GM21360 (cell line): ENCODE measurements at regions not wholly inside any gene's neighbourhood (a gene's known extent, or its start where the extent isn't known, plus 50 kb on each side); places are given as distances from the start of the nearest gene placed in this dataset.

Experiments used
- ATAC-seq: cut with Tn5 transposase; IDR thresholded peaks from one replicate; pipeline ENCODE4 v1.9.1; 2021; ENCODE audit warnings: mild to moderate bottlenecking, moderate library complexity; ENCODE audit not compliant: unreplicated experiment

- ATAC-seq = no peak
Observed at GRCh38 chr17:33628500-33629346, 335.6 kb upstream of the ASIC2 start.

- no peak for ATAC-seq
Observed at GRCh38 chr17:33633446-33633845, 340.4 kb upstream of the ASIC2 start.

GRCh38 chr17:33637534-33637933 lies 344.4 kb upstream of the ASIC2 start:
- ATAC-seq = no peak

- ATAC-seq = no peak
Observed at GRCh38 chr17:33639103-33639880, 346.2 kb upstream of the ASIC2 start.

GRCh38 chr17:33640629-33641028 lies 347.5 kb upstream of the ASIC2 start:
- ATAC-seq = no peak

GRCh38 chr17:33642002-33642401 lies 348.9 kb upstream of the ASIC2 start:
- ATAC-seq = no peak

GRCh38 chr17:33647956-33648355 lies 354.9 kb upstream of the ASIC2 start:
- ATAC-seq = no peak

GRCh38 chr17:33650304-33650703 lies 357.2 kb upstream of the ASIC2 start:
- ATAC-seq = no peak

- ATAC-seq = no peak
Observed at GRCh38 chr17:33651686-33652085, 358.6 kb upstream of the ASIC2 start.

GRCh38 chr17:33652731-33653398 lies 359.8 kb upstream of the ASIC2 start:
- ATAC-seq = no peak

GRCh38 chr17:33653399-33653788 lies 360.3 kb upstream of the ASIC2 start:
- no peak for ATAC-seq

- ATAC-seq = no peak
Observed at GRCh38 chr17:33657181-33657580, 364.1 kb upstream of the ASIC2 start.

GRCh38 chr17:33661975-33662374 lies 368.9 kb upstream of the ASIC2 start:
- no peak for ATAC-seq

- ATAC-seq = no peak
Observed at GRCh38 chr17:33664116-33664840, 371.2 kb upstream of the ASIC2 start.

- peak; percentile 67 for ATAC-seq
Observed at GRCh38 chr17:33667052-33667509, 374.0 kb upstream of the ASIC2 start.

- ATAC-seq = no peak
Observed at GRCh38 chr17:33667671-33668070, 374.6 kb upstream of the ASIC2 start.

- ATAC-seq = no peak
Observed at GRCh38 chr17:33668516-33668915, 375.4 kb upstream of the ASIC2 start.

- no peak for ATAC-seq
Observed at GRCh38 chr17:33671491-33671890, 378.4 kb upstream of the ASIC2 start.

- ATAC-seq = no peak
Observed at GRCh38 chr17:33674685-33675084, 381.6 kb upstream of the ASIC2 start.

GRCh38 chr17:33676444-33676843 lies 383.3 kb upstream of the ASIC2 start:
- no peak for ATAC-seq

- no peak for ATAC-seq
Observed at GRCh38 chr17:33679595-33679994, 386.5 kb upstream of the ASIC2 start.
